GM21367 (cell line): ENCODE measurements at regions not wholly inside any gene's neighbourhood (a gene's known extent, or its start where the extent isn't known, plus 50 kb on each side); places are given as distances from the start of the nearest gene placed in this dataset.

Experiments used
- ATAC-seq: cut with Tn5 transposase; IDR thresholded peaks from one replicate; pipeline ENCODE4 v1.9.1; 2021; ENCODE audit not compliant: unreplicated experiment

DNA sequence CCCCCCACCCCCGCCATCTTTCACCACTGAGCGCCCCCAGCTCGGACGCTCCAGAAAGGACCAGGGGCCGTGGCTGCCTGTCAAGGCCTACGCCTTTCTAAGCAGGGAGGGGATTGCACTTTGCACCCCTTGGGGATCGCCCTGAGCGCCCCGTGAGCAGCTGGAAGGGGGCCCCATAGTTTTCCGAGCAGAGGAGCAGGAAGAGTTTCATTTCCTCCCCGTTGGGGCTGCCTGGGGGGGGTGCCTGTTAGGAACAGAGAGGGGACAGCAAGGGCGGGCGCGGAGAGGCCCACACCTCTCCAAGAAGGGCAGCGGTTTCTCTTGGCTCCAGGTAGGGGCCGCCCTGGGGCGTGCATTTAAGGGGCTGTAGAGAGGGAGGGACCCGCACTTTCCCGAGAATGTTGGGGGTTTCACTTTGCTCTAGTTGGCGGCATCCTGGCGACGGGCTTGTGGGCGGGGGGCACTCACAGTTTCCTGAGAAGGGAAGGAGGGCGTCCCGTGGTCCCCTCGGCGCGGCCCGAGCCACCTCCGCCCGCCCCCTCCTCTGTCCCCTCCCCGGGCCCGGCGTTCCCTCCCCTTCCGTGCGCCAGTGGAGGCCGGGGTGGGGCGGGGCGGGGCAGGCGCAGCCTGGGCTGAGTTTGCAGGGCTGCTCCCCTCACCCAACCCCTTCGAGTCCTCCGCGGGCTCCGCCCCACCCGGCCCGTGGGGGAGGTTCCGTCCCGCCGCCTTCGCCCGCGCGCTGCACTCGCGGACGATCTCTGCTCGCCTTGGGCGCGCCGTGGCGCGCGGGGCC, 82.3 kb upstream of the CD99 start:
- ATAC-seq: peak; percentile 87

DNA sequence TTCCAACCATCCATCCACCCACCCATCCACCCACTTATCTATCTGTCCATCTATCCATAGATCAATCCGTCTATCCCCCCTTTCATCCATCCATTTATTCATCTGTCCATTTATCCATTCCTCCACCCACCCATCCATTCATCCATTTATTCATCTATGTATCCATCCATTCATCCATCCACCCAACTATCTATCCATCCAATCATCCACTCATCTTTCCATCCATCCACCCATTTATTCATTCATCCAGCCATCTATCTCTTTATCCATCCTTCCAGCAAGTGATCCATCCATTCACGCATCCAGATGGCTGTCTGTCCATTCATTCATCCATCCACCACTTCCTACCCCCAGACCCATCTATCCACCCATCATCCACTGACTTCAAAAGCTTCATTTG, 84.0 kb upstream of the CD99 start:
- no peak for ATAC-seq

DNA sequence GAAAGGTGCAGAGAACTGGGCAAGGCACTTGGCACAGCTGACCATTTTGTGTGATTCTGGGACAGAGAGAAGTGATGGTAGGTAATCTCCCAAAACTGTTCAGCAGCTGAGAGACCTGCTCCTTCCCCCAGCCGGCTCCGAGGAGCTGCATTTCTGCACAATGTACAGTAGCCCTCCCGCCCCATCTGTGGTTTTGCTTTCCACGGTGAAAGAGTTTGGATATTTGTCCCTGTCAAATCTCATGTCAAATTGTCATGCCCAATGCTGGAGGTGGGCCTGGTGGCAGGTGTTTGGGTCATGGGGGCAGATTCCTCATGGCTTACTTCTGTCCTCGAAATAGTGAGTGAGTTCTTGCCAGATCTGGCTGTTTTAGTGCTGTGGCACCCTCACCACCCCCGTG, 90.5 kb upstream of the CD99 start:
- ATAC-seq: no peak

DNA sequence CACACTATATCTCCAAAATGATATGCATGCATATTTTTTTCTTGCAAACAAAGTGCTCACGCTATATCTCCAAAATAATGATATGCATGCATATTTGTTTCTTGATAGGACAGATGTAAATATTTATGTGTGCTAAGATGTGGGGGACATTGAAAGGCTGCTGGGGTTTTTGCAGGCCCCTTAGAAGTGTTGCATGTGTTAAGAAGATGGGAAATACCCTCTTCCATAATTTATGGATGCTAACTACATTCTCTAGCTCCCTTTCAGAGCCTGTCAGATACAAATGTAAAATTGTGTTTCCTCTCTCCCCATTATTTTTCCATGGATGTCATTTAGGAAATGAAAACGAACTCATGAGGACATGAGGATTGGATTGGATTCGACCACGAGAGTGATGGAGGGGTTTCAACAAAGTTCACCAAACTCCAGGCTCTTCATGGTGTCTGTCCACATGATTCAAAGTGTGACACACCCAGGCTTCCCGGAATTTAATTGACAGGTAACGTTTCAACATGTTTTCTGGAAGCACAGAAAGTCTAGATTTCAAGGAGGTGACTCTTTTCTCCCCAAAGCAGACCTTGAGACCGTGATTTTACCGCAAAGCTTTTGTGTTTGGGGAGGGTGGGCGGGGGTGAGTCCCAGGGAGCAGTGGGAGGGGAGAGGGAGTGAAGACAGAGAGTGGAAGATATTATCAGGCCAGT, 94.4 kb upstream of the CD99 start:
- no peak for ATAC-seq

DNA sequence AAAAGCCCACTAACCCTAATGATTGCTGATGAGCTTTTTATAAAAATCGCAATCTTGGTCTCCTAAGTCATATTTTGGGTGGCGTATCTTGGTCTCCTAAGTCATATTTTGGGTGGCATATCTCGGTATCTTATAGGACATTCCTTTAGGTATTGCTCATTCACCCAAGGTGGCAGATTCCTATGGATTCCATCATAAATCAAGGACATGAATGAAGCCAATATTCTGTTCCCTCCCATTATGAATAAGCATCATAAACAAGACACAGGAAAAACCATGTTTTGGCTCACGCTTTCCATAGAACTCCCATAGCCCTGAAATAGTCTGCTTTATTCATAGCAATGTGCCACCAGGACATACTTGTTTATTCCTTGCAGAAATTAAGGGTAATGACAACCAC, 95.0 kb upstream of the CD99 start:
- no peak for ATAC-seq

DNA sequence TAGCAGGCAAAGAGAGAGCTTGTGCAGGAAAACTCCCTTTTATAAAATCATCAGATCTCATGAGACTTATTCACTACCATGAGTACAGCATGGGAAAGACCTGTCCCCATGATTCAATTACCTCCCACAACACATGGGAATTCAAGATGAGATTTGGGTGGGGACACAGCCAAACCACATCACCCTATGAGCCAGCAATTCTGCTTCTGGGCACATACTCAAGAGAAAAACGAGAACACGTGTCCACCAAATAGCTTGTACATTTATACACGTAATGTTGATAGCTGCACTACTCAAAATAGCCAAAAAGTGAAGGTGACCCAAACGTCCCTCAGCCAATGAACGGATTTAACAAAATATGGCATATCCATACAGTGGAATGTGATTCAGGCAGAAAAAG, 94.5 kb upstream of the DHRSX start:
- no peak for ATAC-seq

DNA sequence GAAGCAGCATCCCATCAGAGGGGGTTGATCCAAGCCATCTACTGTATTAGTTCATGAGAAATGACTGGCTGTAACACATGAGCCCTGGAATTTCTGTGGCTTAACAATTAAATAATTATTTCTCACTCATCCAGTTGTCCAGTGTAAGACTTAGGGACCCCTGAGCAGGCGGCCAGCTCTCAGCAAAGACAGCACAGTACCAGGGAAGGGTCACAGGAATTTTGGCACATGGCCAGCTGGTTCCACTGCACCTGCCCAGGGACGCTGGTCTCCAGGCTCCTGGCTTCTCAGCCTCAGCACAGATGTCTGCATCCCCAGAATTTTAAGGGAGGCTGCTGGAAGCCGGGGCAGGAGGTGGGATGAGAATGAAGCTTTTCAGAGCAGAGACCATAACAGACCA, 93.7 kb upstream of the DHRSX start:
- no peak for ATAC-seq

DNA sequence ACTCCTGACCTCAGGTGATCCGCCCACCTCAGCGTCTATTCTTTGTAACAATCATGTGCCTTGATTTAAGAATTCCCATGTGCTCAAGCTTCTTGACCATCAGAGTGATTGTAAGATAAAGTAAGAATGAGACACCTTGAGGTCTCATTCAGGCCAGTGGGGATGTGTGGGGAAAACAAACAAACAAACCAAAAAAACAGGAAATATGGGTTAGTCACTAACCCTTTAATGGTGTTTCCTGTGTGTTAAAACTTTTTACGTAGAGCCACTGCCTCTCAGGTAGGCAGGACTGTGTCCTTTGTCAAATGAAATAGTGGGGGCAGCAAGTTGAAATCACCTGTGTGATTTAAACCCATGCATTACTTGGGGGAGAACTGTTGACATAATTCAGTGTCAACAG, 91.5 kb upstream of the DHRSX start:
- ATAC-seq: no peak

DNA sequence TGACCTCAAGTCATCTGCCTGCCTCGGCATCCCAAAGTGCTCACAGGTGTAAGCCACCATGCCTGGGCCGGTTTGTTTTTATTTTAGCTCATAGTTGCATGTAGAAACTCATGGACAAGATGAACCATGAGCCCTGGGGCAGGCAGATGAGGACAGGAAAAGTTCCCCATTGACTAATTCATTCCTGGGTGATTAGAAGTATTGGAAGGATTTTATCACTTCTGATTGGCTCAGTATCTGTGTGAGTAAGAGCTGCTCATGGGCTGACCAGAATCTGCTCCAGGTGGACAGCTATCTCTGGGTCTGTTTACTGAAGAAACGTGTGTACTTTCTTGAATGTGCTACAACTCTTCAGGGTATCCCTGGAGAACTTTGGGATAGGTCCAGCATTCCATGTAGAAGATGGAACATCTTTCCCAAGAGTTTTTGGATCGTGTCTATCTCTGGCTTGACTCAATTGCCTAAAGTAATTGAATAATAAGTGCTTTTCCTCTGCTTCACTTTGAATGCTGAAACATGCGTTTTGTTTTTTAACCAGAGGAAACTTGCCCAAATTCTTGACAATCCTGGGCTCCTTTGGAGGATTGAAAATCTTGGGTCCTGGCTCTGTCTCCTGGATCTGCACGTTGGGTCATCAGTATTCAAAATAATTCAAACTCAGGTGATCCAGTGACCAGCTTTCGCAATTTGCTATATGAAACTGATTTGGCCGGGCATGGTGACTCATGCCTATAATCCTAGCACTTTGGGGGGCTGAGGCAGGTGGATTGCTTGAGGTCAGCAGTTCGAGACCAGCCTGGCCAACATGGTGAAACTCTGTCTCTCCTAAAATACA, 88.6 kb upstream of the DHRSX start:
- no peak for ATAC-seq

DNA sequence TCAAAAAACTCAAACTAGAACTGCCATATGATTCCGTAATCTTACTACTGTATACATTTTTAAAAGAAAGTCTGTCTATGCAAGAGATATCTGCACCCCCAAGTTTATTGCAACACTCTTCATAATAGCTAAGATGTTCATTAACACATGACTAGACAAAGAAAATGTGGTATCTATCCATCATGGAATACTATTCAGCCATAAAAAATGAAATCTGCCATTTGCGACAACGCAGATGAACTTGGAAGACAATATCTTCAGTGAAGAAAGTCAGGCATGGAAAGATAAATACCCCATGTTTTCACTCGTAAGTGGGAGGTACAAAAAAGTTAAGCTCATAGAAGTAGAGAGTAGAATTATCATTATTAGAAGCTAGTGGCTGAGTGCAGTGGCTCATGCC, 87.3 kb upstream of the DHRSX start:
- ATAC-seq: no peak

DNA sequence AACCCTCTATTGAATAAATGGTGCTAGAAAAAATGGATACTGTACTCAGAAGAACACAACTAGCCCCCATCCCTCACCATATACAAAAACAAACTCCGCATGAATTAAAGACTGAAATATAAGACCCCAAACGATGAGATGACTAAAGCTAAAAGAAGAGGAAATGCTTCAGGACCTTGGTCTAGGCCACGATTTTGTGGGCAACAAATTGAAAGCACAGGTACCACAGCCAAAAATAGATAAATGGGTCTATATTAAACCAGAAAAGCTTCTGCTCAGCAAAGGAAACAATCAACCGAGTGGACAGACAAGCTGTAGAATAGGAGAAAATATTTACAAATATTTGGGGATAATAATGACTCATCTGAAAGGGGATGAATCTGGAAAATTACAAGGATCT, 86.4 kb upstream of the DHRSX start:
- no peak for ATAC-seq

DNA sequence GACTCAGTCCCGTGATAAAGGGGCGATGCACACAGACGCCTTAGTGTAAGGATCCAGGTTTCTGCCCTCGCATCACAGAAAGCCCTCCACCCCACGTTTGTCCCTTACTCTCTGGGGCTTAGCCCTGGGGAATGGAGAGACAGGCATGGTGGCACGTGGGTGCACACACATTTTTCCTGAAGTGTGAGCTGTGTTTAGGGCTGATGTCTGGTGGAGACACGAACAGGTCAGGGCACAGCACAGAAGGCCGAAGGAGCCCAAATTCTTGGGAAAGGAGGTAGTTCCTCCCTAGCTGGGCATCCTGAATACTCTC, 84.3 kb upstream of the DHRSX start:
- ATAC-seq: no peak

DNA sequence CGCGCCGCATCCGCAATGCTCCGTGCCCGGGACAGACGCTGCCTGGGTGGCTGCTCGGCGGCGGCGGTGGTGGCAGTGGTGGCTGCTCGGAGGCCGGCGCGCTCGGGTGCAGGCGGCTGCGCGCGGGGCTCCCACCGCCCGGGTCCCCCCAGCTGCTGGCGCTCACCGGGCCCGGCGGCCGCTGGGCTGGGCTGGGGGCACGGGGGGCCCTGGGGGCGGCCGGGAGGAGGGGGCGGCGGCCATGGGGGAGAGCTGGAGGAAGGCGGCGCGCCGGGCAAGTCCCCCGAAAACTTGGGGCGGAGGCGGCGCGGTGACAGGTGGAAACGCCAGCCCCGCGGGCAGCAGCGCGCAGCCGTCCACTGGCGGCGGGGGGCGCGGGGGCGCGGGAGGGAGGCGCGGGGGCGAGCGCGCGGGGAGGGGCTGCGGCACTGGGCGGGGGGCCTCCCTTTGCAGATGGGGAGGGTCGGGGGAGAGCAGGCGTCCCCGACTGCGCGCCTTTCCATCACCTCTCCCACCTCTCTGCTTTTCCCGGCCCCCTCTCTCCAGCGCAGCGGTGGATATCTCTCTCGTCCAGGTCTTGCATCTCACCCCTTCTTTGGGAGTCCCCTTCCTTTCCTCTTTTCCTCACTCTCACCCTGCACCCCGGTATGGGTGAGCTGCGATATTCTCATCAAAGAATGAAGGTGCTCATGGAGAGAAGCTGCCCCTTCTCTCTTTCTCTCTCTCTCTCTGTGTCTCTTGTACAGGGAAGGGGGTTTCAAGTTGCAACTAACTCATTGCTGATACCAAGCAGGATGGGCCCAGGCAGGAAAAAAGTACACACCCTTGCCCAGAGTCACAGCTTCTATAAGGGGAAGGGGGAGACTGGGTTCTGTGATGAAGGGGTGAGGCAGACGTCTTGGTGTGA, 83.7 kb upstream of the DHRSX start:
- no peak for ATAC-seq

DNA sequence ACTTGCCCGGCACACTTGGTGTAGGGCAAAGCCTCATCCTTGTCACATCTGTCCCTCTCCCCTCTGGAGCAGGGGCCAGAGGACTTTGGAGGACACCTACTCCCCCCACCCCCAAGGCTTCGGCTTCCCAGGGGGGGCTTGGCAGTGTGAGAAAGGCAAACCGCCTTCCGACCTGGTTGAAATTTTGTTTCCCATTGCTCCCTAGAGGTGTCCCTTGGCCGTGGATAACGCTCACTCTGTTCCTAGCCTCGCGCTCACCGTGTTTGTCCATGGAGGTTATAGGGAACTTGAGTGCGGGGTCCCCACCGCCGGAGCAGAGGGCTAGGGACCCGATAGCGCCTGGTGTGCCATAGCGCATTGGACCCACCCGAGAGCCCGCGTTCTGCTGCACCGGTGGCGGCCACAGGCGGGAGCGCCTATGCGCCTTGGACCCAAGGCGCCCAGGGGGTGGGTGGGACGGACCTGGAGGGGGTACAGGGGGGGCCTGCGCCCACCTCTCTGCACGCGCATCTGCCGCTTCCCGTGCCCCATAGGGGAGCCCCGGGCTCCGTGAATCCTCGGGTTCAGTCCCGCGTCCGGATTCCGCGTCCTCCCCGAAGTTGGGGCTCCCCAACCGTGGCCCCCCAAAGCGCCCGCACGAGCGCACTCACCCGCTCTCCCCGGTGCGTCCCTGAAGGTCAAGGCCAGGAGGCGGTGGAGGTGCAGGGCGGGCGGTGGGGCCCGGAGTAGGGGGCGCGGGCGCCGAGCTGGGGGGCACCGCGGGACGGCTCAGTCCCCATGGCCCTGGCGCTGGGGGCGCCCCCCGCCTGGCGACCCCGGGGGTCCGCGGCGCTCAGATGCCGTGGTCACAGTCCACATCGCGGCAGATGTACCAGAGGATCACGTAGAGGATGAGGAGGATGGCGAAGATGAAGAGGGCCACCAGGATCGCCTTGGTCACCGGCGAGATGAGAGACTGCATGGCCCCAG, 82.7 kb upstream of the DHRSX start:
- no peak for ATAC-seq

DNA sequence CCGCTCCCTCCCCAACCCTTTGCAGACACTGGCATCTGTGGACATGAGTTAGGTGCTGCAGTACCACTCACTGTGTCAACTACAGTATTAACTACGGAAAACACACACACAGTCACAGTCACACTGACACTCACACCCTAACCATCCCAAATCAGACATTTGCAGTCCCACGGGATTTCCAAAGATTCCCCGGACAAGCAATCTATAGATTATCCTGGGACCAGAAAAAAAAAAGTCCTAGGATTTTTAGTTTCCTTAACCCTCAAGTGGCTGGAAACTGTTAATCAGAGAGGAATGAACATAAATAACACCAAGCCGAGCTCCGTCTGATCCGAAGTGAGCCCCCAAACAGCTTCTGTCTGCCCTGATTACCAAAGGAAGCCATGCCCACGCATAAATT, 81.9 kb upstream of the DHRSX start:
- ATAC-seq: no peak

DNA sequence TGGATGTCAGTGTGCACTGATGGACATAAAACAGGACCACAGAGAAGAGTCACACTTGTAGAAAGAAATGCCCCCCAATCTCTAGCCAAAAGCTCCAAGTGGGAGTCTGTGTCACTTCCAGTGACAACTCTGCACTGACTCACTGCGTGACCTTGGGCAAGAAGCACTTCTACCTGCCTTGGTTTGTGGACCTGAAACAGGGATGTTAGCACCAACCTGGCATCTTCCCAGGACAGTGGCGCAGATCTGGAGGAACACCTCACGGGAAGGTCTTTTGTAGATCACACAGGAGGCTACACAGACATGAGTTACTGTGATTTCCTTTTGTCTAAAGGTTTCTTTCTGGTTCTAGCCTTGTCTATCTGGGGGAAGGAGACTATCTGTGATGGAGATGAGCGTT, 80.5 kb upstream of the DHRSX start:
- no peak for ATAC-seq

DNA sequence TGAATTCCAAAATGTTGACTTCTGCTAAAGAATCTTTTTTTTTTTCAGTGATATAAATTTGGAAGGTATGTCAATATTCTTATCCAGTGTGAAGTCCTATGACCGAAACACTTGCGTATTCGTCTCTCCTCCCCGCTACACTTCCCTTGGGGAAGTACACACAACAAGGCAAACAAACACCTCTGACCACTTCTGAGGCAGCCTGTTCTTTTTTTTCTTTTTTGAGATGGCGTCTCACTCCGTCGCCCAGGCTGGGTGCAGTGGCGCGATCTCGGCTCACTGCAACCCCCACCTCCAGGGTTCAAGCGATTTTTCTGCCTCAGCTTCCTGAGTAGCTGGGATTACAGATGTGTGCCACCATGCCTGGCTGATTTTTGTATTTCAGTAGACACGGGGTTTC, 78.1 kb upstream of the DHRSX start:
- no peak for ATAC-seq

DNA sequence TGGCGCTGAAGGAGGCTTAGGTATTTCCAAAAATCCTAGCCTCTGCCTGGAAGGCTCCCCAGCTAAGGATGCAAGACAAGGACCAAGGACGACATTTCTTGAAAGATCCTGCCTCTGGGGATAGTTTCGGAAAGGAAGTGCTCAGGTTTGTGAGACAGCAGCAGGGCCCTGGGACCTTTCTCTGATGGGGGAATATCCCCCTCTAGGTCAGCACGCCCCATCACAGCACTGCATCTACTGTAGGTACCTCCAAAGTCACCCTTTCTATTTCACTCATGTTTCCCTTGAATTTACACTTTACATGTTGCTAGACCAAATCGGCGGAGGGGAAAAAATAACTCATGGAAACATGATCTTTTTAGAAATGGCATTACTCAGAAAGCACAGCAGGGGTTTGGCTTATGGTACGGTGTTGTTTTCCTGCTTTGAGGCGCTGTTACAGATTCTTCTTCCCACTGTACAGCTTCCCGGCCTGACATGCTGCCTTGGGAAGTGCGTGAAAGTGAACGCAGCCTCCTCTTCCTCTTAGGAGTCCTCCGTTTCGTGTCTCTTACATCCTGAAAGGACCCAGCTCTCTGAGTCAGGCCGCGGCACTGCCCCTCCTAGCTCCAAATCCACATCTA, 77.2 kb upstream of the DHRSX start:
- no peak for ATAC-seq

DNA sequence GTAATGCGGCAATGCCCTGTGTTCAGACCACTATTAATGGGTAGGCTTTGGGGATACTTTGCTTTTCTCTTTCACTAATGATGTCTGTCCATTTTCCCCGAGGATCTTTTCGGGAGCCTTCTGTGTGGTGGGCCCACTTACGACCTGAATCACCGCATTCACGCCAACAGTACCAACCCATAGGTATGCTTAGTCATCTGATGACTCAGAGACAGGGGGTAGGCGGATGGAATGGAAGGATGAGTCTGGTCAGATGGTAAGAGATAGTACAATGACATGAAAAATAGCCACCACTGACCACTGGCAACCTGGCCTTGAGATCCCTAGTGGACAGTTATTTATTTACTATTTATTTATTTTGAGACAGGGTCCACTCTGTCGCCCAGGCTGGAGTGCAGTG, 76.0 kb upstream of the DHRSX start:
- no peak for ATAC-seq
